Vagina (tissue), 2 donors: ENCODE measurements at regions not wholly inside any gene's neighbourhood (a gene's known extent, or its start where the extent isn't known, plus 50 kb on each side); places are given as distances from the start of the nearest gene placed in this dataset.

Experiments used
- CTCF ChIP-seq, 3 experiments: fragments of 450-650 bp in 2 of 3; fragments of 200-600 bp in 1 of 3; sonication (generic) in 1 of 3; IDR thresholded peaks; one replicate each; pipeline ENCODE4 v1.5.1; 2017 to 2019; ENCODE audit warnings: antibody characterized with exemption in 3 of 3, mild to moderate bottlenecking in 2 of 3, moderate library complexity in 2 of 3
- POLR2A ChIP-seq, 2 donors: fragments of 450-650 bp; IDR thresholded peaks; one replicate each; pipeline ENCODE4 v1.6.1; 2017; ENCODE audit warnings: antibody characterized with exemption in 2 of 2, mild to moderate bottlenecking in 2 of 2, moderate library complexity in 2 of 2
- POLR2AphosphoS5 ChIP-seq, 2 donors: sonication (generic); formaldehyde crosslinking; IDR thresholded peaks; one replicate each; pipeline ENCODE4 v1.9.0; 2017; ENCODE audit warnings: antibody characterized with exemption in 2 of 2, mild to moderate bottlenecking in 2 of 2, low read depth in 1 of 2; ENCODE audit not compliant: insufficient read depth in 1 of 2

DNA sequence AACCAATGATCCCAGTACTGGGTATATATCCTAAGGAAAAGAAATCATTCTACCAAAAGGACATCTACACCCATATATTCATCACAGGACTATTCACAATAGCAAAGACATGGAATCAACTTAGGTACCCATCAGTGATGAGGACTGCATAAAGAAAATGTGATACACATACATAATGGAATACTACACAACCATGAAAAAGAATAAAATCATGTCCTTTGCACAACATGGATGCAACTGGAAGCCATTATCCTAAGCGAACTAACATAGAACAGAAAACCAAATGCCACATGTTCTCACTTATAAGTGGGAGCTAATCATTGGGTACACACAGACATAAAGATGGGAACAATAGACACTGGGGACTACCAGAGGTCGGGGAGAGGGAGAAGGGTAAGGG lies 86.0 kb upstream of the LGR5 start:
- TF ChIP-seq CTCF (IDR thresholded peaks at IDR 0.05) = no peak
- no peak for TF ChIP-seq POLR2A (IDR thresholded peaks at IDR 0.05)
- TF ChIP-seq POLR2AphosphoS5 (IDR thresholded peaks at IDR 0.05; ENCODE audit: insufficient read depth in 1 of 2, low read depth in 1 of 2) = no peak
